ENCODE measurements at regions not wholly inside any gene's neighbourhood (a gene's known extent, or its start where the extent isn't known, plus 50 kb on each side); places are given as distances from the start of the nearest gene placed in this dataset.

DNA sequence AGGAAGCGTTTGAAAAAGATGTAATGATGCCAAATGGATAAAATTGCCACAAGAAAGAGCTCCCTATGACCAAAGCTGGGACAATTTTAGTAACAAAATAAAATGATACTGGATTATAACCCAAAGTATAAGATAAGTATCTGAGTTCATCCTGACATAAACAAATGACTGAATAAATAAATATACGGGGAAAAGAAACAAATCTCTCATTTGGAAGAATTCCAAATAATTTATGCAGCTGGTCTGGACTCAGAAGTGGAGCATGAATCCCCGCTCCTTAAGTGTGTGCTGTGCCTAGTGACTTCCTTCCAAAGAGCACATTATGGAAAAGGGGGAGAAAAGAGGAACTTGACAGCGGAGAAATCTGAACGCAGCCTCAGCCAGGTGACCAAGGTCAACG lies 186.2 kb downstream of the RAMP3 start:
- TF ChIP-seq EZH2 (IDR thresholded peaks at IDR 0.05; ENCODE audit: low read length): no peak
- TF ChIP-seq, protein P1, sequence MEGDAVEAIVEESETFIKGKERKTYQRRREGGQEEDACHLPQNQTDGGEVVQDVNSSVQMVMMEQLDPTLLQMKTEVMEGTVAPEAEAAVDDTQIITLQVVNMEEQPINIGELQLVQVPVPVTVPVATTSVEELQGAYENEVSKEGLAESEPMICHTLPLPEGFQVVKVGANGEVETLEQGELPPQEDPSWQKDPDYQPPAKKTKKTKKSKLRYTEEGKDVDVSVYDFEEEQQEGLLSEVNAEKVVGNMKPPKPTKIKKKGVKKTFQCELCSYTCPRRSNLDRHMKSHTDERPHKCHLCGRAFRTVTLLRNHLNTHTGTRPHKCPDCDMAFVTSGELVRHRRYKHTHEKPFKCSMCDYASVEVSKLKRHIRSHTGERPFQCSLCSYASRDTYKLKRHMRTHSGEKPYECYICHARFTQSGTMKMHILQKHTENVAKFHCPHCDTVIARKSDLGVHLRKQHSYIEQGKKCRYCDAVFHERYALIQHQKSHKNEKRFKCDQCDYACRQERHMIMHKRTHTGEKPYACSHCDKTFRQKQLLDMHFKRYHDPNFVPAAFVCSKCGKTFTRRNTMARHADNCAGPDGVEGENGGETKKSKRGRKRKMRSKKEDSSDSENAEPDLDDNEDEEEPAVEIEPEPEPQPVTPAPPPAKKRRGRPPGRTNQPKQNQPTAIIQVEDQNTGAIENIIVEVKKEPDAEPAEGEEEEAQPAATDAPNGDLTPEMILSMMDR (optimal IDR thresholded peaks at IDR 0.05 in 1 of 3, IDR thresholded peaks at IDR 0.05 in 1 of 3, conservative IDR thresholded peaks at IDR 0.05 in 1 of 3; ENCODE audit: extremely low read depth in 1 of 3, insufficient read depth in 2 of 3, low read length in 3 of 3): no peak

Data from keratinocyte (primary cell).